Left hindlimb (tissue), 1 donor: ENCODE measurements at regions not wholly inside any gene's neighbourhood (a gene's known extent, or its start where the extent isn't known, plus 50 kb on each side); places are given as distances from the start of the nearest gene placed in this dataset.

Experiments used
- DNase-seq: peaks from one replicate; pipeline ENCODE4 v3.0.0-alpha.2; 2018

DNA sequence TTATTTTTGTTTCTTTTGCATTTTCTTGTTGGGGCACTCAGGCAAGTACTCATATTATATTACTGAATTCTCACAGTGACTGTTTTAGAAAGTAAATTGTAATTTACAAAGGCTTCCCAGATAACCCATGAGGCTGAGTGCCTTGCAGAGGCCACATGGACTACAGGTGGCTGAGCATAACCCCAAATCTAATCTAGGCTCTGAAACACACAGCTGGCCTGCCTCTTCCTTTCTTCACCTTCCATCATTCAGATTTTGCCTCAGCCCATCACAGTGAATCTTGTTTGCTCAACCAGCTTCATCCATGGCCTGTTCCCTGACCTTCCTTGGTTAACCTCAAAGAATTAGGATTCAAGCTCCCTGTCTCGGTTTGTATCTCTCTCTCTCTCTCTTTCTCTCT is 78.5 kb upstream of the PRDM11 start:
- no peak for DNase-seq

DNA sequence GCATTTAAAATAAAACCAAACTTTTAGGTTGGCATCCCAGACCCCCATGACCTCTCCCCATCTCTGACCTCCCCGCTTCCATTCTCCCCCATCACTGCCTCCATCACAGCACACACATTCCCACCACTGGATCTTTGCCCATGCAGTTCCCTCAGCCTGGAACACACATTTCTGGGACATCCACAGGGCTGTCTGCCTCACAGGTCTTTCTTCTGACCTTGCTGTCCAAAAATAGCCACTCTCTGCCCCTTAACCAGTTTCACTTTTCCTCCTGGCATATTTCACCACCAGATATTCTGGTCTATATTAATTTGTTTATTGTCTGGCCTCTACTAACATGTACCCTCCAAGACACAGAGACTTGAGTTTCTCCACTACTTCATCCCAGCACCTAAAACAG is 75.2 kb upstream of the PRDM11 start:
- no peak for DNase-seq

DNA sequence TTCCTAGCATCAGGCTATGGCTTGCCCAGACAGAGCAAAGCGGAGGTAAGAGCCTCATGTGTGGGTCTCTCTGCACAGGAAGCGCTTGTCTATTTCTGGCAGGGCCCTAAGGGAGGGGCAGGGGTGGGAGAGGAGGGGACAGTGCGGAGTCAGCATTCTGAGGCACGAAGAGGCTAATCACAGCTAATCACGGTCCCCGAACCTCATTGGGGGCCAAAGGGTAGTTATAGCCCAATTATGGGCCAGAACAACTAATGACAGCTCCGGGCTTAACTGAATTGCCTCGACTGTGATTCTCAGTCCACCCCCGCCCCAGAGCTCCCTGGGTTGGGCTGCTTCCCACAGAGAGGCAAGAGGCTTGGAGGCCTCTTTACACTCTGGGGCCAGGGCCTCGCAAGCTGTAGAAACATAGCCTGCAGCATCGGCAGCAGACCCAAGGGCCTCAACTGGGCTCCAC is 72.7 kb upstream of the PRDM11 start:
- peak; percentile 53 for DNase-seq

DNA sequence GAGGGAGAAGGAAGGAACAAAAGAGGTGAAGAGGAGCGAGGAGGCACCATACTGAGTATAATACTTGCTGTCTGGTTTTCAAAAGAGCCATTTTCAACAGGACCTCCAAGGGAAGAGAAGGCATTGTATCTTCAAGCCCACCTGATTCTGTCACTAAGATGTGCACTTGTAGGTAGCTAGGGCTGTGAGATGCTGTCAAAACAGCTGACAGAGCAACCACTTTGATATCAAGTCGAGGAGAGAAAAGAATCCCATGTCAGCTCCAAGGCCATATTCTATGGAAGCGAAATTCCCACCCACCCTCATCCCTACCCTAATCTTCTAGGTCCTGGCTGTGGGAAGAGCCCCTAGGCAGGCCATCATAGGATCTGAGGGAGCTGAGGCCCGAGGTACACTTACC is 70.9 kb upstream of the PRDM11 start:
- no peak for DNase-seq

DNA sequence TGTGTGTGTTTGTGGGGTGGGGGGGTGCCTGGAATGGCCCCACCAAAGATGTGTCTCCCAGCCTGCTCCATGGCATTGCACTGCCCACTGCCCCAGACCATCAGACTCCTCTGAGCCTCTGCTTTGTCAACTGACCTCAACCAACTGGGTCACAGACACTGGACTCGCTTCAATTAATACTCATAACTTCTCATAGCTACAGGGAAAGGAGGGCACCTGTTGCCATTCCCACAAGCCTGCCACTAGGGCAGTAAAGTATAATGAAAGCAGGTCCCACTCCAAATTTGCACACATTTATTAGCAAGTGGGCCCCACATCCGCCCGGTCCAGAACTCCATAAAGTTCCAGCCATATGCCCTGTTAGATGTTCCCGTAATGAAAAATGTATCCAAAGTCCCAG is 70.5 kb upstream of the PRDM11 start:
- no peak for DNase-seq

DNA sequence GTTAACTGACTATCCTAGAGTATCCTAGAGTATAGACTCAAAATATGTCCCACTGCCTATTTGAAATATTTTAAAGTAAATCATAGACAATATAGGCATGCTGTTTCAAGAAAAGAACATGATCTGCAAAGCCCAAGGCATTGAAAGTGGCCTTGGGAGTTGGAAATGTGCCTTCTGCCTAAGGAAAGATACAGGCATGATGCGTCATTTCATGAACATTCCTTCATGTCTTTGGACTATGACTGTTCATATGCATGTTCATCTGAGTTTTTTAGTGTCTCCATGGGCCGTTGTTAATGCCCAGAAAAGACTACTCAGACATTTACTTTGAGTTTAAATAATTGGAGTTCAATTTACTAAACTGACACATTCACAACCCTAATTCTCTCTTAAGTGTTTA is 69.7 kb upstream of the PRDM11 start:
- no peak for DNase-seq

DNA sequence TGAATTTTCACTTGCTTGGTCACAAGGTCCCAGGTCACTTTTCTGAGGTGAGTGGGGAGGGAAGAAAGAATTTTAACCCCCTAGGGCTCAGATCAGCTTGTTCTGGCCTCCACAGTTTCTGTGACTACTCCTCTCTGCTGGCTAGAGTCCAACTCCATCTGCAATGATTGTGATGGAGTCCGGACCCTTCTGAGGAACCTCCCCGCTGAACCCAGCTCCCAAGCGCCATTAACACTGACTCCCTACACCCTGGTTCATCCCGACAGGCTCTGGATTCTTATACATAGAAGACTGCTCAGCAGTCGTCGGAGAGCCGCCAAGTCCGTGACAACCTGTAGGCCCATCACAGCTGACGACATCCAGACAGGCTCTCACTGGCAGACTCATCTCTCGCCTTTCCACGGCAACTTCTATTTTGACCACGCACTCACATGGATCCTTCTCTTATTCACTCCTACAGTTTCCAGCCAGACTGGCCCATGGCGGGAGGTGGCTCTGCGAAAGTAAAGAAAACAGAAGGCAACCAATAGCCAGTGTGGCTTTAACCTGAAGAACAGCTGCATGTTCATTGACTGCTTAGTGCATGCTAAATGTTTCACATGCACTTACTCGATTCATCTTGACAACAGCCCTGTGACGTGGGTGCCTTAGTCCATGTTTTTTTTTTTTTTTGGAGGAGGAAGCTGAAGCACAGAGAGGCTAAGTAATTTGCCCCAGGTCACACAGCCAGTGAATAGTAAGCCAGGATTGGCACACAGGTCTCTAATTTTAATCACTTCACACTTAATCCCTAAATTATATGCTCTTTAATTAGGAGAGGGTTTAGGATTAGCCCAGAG is 68.0 kb upstream of the PRDM11 start:
- DNase-seq, result no peak

DNA sequence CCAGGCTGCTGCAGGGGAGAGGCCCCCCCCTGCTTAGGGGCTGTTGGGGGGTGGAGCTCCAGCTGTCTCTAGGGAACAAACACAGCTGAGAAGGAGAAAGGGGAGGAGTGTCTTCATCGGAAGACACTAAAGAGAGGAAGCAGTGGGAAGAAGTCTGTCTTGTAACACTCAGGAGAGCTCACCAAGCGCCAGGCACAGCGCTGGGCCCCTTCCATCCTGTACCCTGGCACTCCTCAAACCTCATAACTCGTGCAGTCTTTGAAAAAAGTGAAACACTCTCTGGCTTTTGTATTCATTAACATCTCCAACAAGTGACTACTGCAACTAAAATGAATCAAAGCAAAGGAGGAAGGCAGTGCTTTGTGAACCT is 67.4 kb upstream of the PRDM11 start:
- no peak for DNase-seq

DNA sequence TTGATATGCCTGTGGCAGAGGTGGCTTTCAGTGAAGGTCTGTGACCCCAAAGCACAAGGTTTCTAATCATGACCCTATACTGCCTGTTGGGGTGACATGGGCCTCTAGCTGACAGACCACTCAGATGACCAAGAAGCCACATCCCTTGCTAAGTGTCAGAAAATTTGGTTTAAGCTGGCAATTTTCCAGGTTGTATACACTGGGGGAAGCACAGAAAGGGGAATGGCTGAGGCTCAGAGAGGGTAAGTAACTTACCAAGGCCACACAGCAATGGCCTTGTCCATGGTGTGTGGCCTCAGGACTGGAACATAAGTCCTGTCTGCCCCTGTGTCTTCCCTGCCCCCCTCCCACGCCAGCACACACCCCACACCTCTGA is 66.9 kb upstream of the PRDM11 start:
- no peak for DNase-seq

DNA sequence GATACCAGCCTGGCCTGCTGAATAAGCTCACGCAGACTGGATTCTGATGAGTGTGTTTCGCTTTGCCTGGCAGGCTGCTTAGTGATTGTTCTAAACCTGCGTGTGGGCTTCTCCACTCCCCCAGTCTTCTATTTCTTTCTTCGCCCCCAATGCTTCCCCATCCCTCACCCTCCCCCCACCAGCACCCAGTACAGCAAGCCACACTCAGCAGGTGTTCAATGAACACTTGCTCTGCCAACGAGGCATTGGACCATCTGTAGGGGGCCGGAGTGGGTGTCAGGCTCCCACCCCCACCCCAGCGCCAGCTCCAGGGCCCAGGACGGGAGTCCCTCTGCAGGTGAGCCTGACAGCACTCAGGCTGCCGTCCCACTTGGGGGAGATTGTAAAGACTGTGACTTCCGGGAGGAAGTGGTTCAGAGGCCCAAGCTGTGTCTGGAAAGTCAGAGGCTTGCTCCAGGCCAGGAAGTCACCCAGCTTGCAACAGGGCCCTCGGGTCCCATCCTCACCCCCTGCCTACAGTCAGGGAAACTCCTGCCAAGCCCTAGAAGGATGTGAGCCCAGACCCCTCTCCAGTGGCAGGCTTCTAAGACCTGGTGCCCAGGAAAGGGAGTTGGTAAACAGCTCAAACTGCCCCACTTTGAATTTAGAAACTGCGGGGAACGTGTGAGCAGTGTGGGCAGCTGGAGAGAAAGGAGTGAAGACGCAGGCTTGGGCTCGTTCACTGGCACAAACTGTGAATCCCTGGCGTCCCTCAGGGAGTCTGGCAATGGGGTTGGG is 66.3 kb upstream of the PRDM11 start:
- no peak for DNase-seq

DNA sequence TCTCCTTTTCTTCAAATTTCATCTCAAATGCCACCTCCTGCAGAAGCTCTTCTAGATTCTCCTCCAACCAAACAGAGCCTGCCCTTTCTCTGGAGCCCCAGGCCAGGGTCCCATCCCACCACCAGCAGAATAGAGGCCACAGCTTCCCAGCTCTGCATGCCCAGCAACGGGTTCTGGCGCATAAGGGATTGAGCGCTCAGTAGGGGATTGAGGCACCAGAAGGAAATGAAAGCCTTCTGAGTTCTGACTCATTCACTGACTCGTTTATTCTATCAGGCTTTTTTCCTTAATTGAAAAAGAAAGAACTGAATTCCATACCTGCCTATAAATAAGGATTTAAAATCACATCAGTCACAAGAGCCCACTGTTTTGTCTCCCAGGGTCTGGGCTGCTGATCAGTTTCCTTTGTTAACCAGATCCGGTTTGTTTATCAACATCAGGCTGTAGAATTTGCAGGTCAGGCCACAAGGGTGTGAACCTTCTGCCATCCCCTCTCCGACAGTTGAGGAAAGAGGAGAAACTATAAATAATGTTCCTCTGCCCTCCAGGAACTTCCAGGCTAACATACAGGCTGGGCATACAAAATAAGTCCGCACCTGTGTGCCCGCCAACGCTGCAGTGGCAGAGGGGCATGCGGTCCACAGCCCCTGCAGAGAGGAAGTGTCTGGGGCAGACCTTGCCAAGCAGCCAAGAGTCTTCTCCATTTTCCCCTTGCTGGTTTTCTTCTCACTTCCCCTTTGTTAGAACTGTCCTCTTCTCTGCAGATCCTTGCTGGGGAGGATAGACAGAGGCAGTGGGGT is 63.5 kb upstream of the PRDM11 start:
- DNase-seq, result no peak

DNA sequence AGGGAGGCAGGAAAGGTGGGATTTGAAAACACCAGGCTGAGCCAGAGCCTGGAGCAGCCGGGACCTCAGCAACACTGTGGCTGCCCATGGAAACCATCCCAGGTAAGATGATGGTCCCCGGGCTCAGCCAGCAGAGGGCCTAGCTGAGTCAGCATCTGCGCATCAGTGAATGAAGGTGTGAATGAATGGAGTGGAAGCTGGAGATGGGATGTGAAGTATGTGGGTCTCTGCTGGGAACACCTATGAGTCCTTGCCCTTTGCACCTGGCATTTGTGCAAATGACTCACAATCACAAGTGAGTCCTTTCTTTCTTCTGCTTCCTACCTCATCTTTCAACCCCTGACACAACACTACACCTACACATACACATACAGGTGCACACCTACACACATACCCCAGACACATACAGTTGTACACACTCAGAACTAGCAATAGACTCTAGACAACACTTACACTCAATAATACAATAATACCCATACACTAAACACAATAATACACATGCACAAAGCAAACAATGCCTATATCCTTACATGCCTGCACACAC is 62.8 kb upstream of the PRDM11 start:
- no peak for DNase-seq

DNA sequence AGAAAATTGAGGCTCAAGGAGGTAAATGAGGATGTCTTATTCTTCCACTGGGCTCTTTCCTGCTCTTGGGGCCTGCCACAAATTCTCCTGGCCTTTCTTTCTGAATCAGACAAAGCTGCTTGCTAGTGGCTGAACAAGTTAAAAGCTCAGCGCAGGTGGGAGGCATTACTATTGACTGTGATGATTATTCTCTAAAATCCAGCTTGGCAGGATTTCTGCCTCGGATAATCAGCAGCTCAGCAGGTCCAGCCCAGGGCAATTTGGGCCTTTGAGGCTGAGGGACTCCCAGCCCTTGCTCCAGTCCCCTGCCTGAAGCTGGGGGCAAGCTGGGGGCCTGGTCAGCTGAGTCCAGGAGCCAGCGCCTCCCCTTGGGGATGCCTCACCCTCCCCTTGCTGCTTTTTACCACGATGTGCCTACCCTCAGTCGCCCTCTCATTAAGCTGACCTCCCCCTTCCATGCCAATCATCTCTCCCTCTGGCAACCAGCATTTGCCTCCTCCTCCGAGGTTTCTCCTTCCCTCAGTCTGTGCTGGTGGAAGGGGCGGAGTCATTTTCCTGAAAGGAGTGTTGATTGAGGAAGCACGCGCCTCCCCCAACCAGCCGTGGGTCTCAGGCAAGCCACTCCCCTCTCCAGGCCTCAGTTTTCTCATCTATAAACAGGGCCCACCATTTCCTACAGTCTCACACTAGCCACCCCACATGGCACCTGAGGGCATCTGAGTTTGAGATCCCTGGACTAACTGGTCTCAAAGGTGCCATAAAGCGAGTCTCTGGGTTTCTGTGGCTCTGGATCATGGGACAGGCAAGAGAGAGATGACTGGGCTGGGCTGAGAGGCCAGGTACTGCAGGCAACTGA is 60.6 kb upstream of the PRDM11 start:
- DNase-seq, result no peak

DNA sequence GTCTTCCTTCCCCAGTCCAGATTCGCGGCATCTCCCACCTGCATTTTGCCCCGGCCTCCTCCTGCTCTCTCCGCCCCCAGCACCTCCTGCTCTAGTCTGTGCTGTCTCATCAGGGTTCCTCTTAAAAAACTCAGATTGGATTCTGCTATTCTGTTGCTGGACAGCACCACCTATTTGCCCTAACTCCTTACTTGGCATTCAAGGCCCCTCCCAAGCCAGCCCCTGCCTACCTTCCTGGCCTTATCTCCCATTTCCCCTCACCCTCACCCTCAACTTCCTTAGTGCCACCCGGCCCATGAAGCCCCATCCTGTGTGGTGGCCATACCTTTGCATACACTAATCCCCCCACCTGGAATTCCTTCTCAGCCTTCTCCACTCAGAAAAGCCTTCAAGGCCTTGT is 59.9 kb upstream of the PRDM11 start:
- DNase-seq, result no peak

DNA sequence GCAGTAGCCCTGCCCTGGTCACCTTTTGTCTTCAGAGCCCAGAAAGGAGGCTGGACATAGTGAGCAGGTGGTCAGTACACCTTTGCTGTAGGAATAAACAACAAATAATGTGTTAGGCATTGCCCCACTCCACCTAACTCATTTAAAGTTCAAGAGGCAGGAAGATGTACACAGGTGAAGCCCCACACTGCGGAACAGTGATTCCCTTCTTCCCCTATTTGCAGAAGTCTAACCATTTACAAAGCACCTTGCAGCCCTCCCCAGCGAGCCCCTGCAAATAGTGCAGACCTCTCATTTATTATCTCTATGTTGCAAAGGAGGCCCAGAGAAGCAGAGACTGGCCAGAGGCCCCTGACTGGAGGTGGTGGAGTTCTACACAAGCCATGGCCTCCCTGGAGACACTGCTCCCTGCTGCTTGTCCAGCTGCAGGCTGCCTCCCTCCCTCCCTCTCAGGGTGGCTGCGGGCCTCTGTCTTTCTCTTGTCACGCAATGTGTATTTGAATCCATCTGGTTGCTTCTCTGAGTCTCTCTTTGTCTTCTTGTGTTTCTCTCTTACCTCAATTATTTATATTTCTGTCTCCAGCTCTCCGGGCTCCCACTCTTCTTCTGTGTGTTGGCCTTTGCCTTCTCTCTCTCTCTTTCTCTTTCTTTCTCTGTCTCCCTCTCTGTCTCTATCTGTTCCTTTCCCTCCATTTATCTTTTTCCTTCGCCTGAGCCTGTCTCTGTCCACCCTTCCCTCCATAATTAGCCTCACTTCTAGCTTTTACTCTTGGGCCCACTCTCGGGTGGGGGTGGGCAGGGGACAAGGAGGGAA is 59.1 kb upstream of the PRDM11 start:
- DNase-seq, result no peak

DNA sequence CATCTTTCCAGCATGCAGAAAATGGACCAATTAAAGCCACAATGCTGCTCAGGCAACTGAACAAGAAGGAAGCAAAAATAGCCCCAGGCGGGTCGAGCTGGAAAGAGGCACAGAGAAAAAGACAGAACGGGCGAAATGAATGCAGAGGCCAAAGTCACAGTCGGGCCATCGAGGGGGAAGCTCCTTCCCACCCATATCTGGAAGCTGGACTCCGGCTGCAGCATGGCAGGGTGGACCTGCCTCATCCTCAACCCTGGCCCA is 58.6 kb upstream of the PRDM11 start:
- no peak for DNase-seq

DNA sequence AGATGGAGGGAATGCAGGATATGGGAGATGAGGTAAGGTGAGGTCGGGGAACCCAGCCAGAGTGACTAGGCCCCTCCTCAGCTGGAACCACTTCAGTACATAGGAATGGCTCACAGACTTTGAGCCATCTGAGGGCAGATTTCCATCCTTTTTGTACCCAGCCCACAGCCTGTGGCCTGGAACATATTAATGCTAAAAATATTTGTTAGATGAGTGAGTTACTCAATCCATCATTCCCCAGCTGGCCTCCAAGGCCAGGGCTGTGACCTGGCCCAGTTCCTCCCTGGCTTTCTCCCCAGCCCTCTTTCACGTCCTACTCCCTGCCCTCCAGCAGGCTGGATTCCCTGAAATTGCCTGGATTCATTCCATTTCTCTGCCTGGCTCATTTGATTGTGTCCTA is 57.2 kb upstream of the PRDM11 start:
- peak; percentile 85 for DNase-seq

DNA sequence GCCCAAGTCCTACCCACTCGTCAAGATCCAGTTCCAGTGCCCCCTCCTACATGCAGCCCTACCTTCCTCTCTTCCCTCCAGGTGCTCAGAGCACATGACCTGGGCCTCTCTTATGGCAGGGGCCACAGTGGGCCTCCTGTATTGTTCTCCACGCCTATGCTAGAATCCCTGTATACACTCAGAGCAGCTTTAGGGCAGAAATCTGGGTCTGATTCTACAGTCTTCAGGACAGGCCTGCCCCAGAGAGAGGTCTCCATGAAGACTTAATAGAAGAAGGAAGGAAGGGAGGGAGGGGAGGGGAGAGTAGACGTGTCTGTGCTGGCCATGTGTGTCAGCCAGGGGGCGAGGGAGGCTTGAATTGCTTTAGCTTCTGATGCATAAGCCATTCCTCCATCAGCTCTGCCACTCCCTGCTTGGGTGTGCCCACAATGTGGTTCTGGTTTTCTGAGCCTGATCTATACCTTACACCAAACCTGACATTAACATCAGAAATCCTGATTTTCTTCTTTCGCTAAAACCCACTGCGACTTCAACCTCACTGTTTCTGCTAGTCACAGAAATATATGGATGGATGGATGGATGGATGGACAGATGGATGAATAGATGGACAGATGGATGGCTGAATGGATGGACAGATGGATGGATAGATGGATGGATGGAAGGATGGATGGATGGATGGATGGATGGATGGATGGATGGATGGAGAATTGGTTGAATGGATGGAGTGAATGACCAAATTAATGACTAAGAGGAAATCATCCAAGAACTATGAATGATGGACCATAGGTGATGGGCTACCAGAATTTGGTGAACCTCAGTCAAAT is 56.6 kb upstream of the PRDM11 start:
- no peak for DNase-seq

DNA sequence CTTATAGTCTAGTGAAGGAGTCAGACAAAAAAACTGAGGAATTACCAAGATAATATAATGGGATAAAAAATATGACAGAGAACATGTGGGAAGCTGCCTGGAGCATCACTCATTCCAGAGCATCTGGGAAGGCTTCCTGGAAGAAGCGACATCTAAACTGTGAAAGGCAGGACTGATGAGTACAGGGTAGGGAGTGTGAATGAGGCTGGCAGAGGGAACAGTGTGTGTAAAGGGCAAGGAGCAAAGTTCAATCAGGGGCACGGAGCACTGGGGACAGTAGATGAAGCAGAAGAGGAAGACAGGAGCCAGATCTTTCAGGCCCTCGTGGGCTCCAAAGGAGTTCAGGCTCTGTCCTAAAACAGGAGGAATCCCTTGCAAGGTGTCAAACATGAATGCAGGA is 55.8 kb upstream of the PRDM11 start:
- no peak for DNase-seq

DNA sequence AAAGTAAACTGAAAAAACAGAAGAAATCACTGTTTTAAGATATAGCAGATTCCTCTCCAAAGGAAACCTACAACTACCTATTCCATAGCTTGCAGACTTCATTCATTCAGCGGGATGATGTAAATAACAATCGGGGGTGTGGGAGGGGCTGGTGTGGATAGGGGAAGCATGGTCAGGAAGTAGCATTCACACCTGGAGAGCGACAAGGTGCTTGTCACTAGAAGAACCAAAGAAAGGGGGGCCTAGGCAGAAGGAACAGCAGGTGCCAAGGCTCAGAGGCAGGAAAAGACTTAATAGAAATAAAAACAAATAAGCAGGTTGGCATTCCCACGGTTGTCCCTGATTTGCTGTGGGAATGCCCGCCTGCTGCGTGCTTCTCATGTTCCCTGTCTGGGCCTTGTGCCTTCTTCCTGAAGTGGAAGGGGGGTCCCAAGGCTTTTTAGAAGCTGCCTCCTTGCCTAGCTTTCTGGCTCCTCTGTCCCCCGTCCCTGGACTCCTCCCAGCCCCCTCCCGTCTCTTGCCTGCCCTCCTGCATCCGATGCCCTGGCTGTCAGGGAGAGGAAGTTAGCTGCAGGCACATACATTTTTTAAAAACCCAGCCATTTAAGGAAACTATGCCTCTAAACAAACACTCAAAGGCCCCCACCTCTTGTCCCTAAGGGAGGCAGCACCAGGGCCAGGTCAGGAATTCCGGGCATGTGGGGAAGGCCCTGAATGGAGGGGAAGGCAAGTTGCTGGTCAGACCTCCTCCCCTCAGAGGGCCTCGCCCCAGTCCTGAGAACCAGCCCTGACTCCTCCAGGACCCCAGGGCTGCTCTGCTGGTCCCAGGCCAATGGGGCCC is 54.7 kb upstream of the PRDM11 start:
- DNase-seq, result peak; percentile 50
